HG03378 (cell line): ENCODE measurements at regions not wholly inside any gene's neighbourhood (a gene's known extent, or its start where the extent isn't known, plus 50 kb on each side); places are given as distances from the start of the nearest gene placed in this dataset.

Source experiments
- ATAC-seq: cut with Tn5 transposase; IDR thresholded peaks from one replicate; pipeline ENCODE4 v1.9.1; 2021; ENCODE audit warnings: mild to moderate bottlenecking, moderate library complexity; ENCODE audit not compliant: unreplicated experiment

DNA sequence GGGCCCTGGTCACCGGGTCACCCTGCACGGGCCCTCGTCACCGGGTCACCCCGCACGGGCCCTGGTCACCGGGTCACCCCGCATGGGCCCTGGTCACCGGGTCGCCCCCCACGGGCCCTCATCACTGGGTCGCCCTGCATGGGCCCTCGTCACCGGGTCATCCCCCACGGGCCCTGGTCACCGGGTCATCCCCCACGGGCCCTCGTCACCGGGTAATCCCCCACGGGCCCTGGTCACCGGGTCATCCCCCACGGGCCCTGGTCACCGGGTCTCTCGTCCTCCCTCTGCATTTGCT is 77.6 kb downstream of the RIPK4 start:
- ATAC-seq = no peak

DNA sequence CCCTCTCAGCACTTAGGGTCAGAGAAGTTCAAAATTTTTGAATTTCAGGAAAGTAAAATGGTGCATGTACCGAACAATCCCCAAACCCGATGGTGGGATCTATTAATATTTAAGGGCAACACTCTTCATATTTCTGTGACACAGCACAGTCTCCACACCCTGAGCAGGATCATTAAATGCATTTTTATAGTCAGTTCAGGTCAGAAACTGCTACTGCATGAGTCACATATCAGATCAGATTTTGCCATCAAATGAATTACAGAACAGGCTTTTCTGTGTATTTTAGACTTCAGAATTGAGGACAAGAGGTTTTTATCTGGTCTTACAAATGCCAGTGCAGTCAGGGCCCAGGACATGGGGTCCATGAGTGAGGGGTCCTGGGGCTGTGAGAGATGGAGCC is 79.2 kb downstream of the RIPK4 start:
- ATAC-seq = no peak

DNA sequence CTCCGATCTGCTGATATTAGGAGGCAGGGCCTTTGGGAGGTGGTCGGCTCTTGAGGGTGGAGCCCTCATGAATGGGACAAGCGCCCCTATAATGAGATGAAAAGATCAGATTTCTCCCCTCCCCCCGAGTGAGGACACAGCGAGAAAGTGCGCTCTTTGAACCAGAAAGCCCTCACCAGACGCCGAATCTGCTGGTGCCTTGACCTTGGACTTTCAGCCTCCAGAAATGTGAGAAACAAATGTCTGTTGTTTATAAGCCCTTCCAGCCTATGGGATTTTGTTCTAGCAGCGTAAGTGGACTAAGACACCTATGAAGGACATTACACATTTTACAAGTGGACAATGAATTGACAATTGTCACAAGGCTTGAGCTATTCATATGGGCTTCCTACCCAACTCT is 80.2 kb downstream of the RIPK4 start:
- no peak for ATAC-seq

DNA sequence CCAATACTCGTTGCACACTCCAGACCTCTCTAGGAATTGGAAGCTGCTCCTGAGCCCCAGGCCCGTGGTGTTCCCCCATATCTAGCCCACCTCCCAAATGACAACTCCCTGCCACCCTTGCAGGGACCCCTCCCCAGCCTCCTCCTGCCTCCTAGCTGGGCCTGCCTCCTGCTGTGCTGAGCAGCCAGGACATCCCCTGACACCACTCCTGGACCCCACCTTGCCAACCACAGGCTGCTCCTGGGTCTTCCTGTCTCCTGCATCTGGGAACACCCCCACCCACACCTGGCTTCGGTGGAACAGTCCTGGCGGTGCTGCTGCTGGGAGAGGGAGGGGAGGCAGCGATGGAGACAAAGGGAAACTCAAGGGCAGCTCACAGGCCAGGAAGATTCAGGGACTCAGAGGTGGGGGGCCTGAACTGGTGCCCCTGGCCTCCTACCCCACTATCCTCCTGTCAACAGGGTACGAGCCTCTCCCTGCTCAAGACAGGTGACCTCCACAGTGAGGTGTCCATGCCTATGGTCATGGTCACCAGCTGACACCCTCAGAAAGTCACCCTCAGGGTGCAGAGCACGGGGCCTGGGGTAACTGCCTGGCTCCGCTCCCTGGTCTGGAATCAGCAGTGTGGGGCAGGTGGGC is 81.2 kb downstream of the RIPK4 start:
- ATAC-seq = no peak

DNA sequence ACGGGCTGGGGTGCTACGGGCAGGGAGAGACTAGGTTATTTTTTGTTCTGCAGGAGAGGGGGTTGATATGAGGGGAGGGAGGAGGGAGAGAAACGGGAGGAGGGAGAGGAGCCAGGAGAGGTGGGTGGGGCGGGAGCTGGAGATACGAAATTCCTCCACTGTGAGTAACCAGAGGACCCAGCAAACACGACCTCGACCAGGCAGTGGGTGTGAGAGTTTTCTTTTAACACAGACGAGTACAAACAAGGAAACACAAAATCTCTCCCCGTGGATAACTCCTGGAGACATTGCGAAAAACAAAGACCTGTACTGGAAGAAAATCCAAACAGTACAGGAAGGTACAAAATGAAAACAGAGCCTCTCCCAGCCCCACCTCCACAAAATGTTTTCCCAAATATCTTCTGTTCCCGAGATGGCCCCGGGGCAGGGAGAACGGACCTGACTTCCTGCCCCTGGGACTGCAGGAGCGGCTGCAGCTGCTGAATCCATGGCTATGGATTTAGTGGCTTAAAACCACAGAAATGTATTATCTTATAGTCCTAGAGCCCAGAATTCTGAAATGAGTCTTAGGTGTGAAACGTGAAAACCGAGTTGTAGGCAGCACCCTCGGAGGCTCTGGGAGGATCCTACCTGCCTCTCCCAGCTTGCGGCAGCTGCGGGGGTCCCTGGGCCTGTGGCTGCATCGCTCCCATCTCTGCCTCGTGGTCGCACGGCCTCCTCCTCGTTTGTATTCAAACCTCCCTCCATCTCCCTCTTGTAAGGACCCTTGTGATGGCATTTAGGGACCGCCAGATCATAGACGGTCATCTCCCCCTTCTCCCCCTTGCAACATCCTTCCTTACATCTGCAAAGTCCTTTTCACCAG is 82.2 kb downstream of the RIPK4 start:
- ATAC-seq = no peak

DNA sequence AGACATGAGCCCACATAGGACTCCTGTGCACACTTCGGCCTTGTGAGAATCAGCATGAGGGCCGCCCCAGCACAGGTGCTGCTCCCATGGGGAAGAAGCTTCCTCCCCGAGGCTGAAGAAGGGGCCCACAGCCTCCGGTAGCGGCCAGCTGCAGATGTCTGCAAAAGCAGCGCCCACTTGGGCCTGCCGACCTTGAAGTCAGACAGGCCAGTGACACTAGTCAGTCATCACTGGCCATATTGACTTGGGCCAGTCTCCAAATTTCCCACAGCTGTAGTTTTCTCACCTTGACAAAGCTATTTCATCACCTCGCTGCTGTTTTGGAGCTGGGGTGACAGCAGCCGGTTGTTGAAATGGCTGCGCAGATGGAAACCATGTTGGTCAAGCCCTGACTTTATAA is 83.0 kb downstream of the RIPK4 start:
- no peak for ATAC-seq

DNA sequence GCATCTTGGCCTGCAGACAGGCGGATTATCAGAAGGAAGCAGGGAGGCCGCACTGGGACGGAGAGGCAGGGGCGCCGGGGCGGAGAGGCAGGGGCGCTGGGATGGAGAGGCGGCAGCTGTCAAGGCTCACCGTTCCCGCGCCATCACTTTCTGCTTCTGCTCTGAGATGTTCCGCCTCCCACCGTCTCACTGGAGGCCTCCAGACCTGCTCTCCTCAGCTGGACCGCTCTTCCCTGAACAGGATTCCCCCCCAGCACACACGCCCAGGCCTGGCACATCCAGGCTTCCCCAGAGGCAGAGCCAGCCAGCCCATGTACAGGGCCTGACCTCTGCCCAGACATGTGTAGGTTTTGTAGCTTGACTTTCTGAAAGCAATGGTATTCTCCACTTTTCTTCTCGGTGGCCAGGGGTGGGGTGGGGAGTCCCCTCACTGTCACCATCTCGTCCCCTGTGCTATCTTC is 84.1 kb downstream of the RIPK4 start:
- ATAC-seq = no peak

DNA sequence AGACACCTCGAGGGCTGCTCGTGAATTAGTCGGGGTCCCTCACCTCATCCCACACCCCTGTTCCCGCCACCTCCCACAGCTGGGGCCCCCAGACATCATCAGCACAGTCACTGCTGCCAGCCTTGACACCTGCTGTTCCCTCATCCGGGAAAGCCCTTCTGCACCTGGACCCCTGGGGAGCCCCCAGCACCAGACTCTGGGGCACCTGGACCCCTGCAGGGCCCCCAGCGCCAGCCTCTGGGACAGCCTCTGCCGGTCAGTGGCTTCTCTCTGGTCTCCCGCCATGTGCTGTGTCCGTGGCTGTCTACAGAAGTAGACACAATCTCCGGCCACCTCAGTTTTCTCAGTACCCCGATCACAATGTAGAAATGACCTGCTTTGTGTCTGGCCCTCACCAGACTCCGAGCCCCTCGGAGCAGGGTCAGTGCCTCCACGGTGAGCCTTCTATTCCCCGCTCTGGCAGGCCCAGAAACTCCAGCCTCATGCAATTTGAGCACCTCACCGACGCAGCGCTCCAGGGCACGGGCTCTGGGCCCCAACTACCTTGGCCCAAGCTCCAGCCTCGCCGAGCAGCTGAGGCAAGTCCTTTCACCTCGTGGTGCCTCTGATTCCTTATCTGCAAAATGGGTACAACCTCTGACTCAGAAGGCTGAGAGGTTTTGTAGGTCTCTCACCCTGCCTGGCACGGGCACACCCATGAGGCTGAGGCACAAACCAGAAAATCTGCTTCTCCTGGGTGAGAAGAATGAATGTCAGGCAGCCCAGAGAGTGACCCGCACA is 84.7 kb downstream of the RIPK4 start:
- ATAC-seq = no peak

DNA sequence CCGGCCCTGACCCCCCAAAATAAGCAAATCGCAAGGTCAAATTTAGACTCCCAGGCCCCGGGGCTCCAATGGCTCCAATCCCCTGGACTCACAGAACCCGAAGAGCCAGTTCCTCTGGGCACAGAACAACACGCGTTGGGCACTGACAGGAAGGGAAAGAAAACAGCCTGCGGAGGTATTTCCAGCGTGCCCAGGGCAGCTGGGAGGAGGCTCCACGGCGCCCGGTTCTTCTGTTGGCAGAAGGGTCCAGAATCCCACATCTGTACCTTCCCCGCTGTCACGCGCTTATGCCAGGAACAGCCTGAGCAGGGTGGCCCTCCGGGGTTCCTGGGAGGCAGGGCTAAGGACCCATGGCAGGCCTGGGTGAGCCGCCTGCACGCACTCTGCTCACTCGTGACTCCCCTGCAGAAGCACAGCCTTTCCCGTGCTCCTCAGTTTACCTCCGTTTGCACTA is 85.5 kb downstream of the RIPK4 start:
- ATAC-seq = no peak

DNA sequence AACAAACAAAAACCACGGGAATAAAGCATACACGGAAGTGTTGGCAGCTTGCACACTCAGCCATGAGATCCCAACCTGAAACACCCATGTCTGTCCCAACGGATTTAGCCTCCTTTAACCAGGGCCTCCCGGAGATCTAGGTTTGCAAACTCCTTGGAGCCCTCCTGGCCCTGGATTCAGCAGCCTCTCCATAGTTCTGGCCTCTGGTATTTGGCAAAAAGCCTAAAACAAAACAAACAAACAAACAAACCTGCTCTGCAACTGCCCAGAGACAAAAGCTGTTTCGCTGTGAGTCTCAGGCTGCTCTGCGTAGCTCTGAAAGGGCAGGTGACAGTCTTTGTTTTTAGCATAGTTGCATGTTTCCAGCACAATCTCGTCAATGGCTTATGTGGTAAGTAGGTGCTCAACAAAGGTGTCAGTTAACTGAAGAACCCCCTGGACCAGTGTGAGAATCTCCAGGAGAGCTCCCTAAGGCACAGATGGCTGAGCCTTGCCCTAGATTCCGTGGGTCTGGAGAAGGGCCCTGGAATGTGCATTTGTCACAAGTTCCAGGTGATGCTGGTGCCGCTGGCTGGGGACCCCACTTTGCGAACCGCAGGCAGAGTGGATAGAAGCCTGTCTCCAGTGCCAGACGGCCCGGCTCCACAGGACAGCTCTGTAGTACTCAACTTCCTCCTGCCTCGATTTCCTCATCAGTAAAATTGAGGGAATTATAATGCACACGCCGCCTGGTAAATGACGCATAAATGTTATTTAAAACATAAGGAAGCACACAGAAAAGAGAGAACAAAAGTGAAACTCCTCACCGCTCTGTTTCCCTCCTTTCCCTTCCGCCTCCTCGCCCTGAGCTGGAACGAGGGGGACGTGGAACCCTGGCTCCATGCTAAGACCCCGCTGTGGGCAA is 86.2 kb downstream of the RIPK4 start:
- ATAC-seq = no peak

DNA sequence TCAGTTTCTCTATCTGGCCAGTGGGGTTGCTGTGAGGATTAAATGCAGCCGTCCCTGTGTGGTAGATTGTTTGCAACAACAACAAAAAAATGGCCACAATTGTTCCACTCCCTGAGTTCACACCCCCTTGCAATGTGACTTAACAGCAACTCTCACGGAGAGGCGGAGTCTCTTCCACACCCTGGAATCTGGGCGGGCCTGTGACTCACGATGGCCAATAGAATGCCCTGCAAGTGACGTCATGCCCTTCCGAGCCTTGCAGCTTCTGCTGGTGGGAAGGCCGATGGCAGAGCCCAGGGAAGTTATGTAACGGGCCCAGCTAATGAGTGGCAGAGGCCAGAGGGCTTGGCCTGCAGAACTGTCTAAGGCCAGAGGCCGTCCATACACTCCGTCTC is 87.9 kb downstream of the RIPK4 start:
- no peak for ATAC-seq

DNA sequence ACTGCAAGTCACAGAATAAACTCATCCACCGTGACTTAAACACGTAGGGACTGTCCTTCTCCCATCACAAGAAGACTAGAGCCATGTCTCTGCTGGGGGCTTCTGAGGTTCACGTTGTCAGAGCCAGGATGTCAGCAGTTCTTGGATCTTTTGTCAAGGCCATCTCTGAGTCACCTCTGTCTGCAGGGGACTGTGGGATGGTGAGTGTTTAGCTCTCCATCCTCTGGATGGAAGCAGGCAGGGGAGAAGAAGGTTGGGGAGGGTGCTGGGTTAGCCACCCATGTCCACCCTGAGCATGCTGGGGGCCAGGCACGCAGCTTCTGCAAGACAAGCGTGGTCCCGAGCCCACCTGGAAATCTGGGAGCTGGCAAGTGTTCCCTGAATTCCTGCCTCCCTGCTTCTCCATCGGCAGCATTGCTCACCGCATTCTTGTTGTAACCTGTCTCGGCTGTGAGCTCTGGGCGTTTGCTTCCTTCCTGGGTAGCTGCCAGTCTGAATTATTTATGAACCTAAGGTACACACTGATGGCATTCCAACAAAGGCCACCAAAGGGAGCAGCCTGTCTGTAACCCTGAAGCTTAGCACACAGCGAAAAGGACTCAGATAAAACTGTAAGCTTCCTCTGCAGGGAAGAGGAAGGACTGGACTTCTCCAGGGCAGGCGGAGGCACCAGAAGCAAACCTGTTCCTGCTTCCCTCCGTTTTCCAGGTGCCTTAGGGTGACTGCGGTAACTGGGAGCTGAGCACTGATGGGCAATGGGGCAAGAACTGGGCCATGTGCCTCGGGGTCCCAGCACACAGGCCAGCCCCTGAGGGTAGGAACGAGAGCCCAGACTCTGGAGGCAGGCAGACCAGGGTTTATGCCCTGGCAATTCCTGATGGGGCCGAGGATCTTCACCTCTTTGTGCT is 88.6 kb downstream of the RIPK4 start:
- no peak for ATAC-seq

DNA sequence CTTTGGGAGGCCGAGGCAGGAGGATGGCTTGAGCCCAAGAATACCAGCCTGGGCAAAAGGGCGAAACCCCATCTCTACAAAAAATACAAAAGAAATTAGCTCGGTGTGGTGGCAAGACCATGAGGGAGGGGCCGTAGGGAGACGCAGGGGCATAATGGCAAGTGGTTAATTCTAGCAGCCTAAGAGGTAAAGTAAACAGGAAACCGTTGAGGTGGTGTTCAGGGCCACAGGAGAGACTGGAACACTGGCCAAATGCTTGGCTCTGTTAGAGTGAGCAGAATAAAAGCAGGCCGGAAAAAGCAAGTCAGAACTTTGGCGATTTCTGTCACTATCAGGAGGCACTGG is 89.2 kb downstream of the RIPK4 start:
- ATAC-seq = no peak

DNA sequence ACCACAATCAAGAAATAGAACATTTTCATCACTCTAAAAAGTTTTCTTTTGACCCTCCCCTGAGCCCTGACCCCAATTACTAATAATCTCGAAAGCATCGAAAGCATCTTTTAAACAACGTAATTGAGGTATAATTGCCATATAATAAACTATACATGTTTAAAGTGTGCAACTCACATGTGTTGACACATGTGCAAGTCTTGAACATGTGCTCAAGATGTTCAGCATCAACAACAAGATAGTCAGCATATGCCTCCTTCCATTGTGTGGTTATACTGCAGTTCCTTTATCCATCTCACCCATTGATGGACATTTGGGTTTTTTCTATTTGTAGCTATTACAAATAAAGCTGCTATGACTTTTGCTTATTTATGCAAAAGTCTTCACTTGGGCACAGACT is 90.7 kb downstream of the RIPK4 start:
- no peak for ATAC-seq

DNA sequence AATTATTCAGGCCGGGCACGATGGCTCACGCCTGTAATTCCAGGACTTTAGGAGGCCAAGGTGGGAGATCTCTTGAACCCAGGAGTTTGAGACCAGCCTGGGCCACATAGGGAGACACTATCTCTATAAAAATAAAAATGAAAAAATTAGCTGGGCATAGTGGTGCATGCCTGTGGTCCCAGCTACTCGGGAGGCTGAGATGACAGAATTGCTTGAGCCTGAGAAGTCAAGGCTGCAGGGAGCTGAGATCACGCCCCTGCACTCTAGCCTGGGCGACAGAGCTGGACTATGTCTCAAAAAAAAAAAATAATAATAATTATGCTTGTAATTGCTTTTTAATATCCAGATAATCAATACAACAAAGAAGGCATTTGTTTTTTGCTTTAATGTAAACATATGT is 91.3 kb downstream of the RIPK4 start:
- ATAC-seq = no peak

DNA sequence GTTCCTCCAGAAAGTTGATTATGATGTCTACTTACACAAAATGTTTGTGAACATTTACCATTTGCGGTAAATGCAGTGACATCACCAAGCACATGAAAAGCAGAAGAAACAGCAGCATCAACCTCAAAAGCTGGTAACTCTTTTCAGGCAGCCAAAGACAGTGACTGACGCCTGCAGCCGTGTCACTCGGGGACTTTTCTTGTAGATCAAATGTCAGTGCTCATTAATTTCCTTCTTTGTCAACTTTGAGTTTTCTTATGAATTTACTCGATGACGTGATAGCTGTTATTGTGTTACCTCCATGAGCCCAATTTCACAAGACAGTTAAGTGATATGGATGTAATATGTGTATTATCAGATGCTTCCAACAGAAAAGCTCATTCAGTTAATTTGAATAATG is 92.5 kb downstream of the RIPK4 start:
- ATAC-seq = no peak

DNA sequence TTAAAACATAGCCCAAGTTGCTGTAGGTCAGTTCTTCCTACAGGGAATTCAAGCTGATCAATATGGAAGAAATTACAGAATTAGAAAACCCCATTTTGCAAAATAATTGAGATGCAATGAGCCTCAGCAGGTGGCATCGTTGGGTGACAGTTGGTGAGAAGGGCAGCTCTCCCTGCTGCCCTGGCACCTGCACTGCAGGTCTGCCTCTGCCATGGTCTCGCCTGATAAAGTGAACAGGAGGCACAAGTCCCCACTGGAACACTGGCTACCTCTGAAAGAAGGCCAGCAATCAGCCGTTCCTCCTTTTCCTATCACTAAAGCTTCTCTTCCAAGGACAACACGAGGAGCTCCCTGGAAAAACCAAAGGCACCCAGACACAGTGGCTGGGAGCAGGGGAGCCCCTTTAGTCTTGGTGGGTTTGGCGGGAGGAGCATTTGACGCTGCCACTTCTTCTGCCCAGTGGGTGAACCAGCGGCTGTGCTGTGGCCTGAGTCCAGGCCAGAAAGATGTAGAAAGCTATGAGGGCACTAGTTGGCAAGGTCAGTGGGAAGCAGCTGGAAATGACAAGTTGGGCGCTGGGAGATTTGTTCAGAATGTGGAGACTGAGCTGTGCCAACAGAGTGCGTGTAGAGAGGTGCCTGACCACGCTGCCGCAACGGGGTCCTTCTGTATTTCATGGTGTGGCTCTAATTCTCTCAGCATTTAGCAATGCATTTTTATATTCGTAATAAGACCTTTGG is 93.1 kb downstream of the RIPK4 start:
- ATAC-seq = no peak

DNA sequence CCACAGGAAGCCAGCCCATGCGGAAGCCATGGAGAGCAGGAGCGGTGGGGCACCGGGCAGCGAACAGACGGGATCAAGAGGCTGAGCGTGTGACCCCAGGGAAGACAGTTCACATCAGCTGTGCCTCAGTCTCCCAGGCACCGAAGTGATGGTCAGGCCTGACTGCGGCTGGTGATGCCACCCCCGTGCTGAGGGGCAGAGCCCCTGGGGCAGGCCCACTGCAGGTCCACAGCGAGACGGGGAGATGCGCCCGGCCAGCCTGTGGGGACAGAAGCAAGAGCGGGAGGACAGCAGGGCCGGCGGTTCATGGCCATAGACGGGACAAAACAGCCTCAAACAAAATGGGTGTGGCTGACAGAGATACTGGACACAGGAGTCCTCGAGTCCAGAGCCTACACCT is 93.8 kb downstream of the RIPK4 start:
- ATAC-seq = no peak

DNA sequence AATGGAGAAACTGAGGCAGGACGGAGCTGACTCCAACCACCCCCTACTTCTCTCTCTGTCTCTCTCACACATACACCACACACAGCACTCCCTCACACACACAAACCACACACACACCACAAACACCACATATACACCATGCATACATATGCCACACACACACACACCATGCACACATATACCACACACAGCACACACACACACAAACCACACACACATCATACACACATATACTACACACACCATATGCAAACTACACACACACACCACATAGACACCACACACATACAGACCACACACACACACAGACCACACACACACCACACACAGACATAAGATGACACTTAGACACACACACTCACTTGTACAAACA is 94.3 kb downstream of the RIPK4 start:
- no peak for ATAC-seq
